K562 (cell line): ENCODE measurements at regions not wholly inside any gene's neighbourhood (a gene's known extent, or its start where the extent isn't known, plus 50 kb on each side); places are given as distances from the start of the nearest gene placed in this dataset.

Experiments
- ATAC-seq: fragments of 200-7000 bp; cut with Tn5 transposase; 3 replicates; pipeline ENCODE4 v1.9.1; 2020; ENCODE audit warnings: moderate library complexity
- BruUV-seq: library from RNA; stranded (reverse); fragments of 400-500 nt; replicated peaks from 2 replicates; lab custom pipeline; 2021; lab: Mats Ljungman, UMichigan
- CTCF ChIA-PET: fragments of 300-600 bp; formaldehyde crosslinking; extraction: SDS; loops from one replicate; lab custom pipeline; 2021; ENCODE audit warnings: low intra/inter-chr PET ratio; lab: Yijun Ruan, JAX
- POLR2A ChIA-PET: fragments of 300-600, 350-650 bp; sonication (Branson Sonifier 250); formaldehyde crosslinking; extraction: SDS; loops from one replicate; lab custom pipeline; 2021; ENCODE audit warnings: antibody characterized with exemption, inconsistent platforms; lab: Yijun Ruan, JAX
- DNase-seq, 4 experiments: peaks; one replicate each; pipeline versions ENCODE4 v3.0.0 to v3.0.0-alpha.2; 2011 to 2018; ENCODE audit warnings: low spot score in 3 of 4, mixed read lengths in 3 of 4; ENCODE audit errors: extremely low read depth in 1 of 4
- FAIRE-seq: peaks from 2 replicates; lab custom pipeline; 2011; peaks lifted over from hg19 to GRCh38; lab: Jason Lieb, UNC
- H2AFZ ChIP-seq: 2 replicates; pipeline ENCODE4 v1.6.0; 2011; ENCODE audit warnings: low read depth, low read length, control low read depth, inconsistent platforms
- H3K27ac ChIP-seq: fragments of 200-600 bp; 3 replicates; pipeline ENCODE4 v1.8.0; 2011; ENCODE audit warnings: low read depth, mild to moderate bottlenecking, control low read depth, inconsistent platforms, low read length, moderate library complexity, mixed read lengths; ENCODE audit errors: extremely low read depth
- H3K27me3 ChIP-seq, 2 experiments: fragments of 300-600 bp in 1 of 2; 2 replicates in 1 of 2; 3 replicates in 1 of 2; pipeline versions ENCODE4 v1.6.0 to v1.8.0; 2011; ENCODE audit warnings: inconsistent platforms in 2 of 2, low read length in 2 of 2, mild to moderate bottlenecking in 1 of 2, mixed read lengths in 1 of 2, moderate library complexity in 1 of 2; ENCODE audit not compliant: control insufficient read depth in 2 of 2, insufficient read depth in 2 of 2
- H3K36me3 ChIP-seq: fragments of 300-600 bp; 3 replicates; pipeline ENCODE4 v1.8.0; 2011; ENCODE audit warnings: mild to moderate bottlenecking, low read length, inconsistent platforms; ENCODE audit not compliant: control insufficient read depth, insufficient read depth
- H3K4me1 ChIP-seq, 2 experiments: fragments of 200-600 bp in 1 of 2; replicated peaks in 1 of 2; 2 replicates in 1 of 2; 3 replicates in 1 of 2; pipeline versions ENCODE4 v1.5.1 to v1.8.0; 2011; ENCODE audit warnings: inconsistent platforms in 2 of 2, low read length in 2 of 2, mild to moderate bottlenecking in 1 of 2, mixed read lengths in 1 of 2, moderate library complexity in 1 of 2; ENCODE audit not compliant: control insufficient read depth in 2 of 2, insufficient read depth in 2 of 2
- H3K4me2 ChIP-seq: 2 replicates; pipeline ENCODE4 v1.6.1; 2011; ENCODE audit warnings: low read length, control low read depth, inconsistent platforms, mixed read lengths; ENCODE audit not compliant: insufficient read depth
- H3K4me3 ChIP-seq: fragments of 200-600 bp; sonication (generic), shearing (Covaris generic); 2 replicates; pipeline ENCODE4 v1.5.1; 2016; ENCODE audit warnings: control low read depth, inconsistent platforms
- H3K79me2 ChIP-seq: fragments of 200-600 bp; 3 replicates; pipeline ENCODE4 v1.8.0; 2011; ENCODE audit warnings: low read length, inconsistent platforms; ENCODE audit not compliant: control insufficient read depth, insufficient read depth
- H3K9ac ChIP-seq, 2 experiments: 2 replicates each; pipeline versions ENCODE4 v1.6.0 to v1.6.1; 2011; ENCODE audit warnings: low read depth in 2 of 2, low read length in 2 of 2, control low read depth in 1 of 2, inconsistent platforms in 1 of 2, mild to moderate bottlenecking in 1 of 2, mixed read lengths in 1 of 2; ENCODE audit not compliant: insufficient read depth in 1 of 2
- H3K9me1 ChIP-seq: one replicate; pipeline ENCODE4 v1.6.0; 2011; ENCODE audit warnings: inconsistent platforms, mild to moderate bottlenecking, low read length, moderate library complexity; ENCODE audit not compliant: control insufficient read depth, insufficient read depth
- H3K9me3 ChIP-seq: replicated peaks from 2 replicates; pipeline ENCODE4 v1.5.1; 2011; ENCODE audit warnings: low read depth, low read length, inconsistent platforms; ENCODE audit not compliant: control insufficient read depth, insufficient read depth
- H4K20me1 ChIP-seq: replicated peaks from 2 replicates; pipeline ENCODE4 v1.6.1; 2011; ENCODE audit warnings: low read length, inconsistent platforms, mixed read lengths; ENCODE audit not compliant: control insufficient read depth, insufficient read depth
- ZNF174 ChIP-seq: fragments of 250-450 bp; sonication (Bioruptor Pico); IDR thresholded peaks from 2 replicates; pipeline ENCODE4 v1.4.0; 2020; ENCODE audit warnings: mild to moderate bottlenecking
- ZNF717 ChIP-seq: fragments of 250-450 bp; sonication (Bioruptor Pico); IDR thresholded peaks from 2 replicates; pipeline ENCODE4 v1.5.0; 2021
- WGBS: fragments of 100-300 bp; shearing (Covaris generic); methylation state at CpG from one replicate; pipeline ENCODE4 v1.1.6; 2016; ENCODE audit warnings: low coverage, mixed read lengths; ENCODE audit not compliant: insufficient coverage; ENCODE audit errors: missing lambda C conversion rate; 5-methylcytosine and 5-hydroxymethylcytosine counted together
- in situ Hi-C: fragments of 300-500 bp; cut with MboI; formaldehyde crosslinking; loops from 4 replicates; pipeline ENCODE4 v1.15.0; 2018; ENCODE audit warnings: inconsistent platforms, mixed read lengths
- intact Hi-C: fragments of 100-400 bp; cut with micrococcal nuclease; formaldehyde crosslinking; loops from 2 replicates; pipeline ENCODE4 v1.14.2; 2022
- TF ChIP-seq, protein P1 (sequence below): fragments of 150-350 bp; IDR thresholded peaks from 2 replicates; pipeline ENCODE4 v1.6.1; 2014; ENCODE audit warnings: low read depth, mild to moderate bottlenecking, low read length, borderline replicate concordance

DNA sequence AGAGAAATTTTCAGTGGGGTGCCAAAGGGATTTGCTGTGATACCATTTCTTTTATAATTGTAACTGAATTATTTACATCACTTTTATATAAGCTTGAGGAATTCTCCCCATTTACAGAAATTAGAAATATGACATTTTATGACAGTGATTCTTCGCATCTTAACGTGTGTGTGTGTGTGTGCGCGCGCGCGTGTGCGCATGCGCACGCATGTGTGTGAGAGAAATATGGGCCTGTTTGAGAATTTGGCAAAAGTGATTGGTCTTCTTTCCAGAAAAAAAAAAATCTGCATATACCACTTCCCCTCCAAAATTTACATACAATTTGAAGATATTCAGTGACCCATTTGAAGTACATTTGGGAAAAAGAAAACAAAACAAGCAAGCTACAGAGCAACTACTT, 190.7 kb upstream of the PDE4D start:
- ChIA-PET POLR2A (no interaction called here), CTCF (no interaction called here)
- H3K9ac ChIP-seq, result no peak overlapping the region
- intact Hi-C loops, result no loop called here
- H3K4me3 ChIP-seq, result no peak overlapping the region
- TF ChIP-seq ZNF717 (no peak), ZNF174 (CRISPR knock-in tag) (no peak)
- DNase-seq (no peak), ATAC-seq (no peak), FAIRE-seq (no peak)
- no peaks in the 10 kb centered on the region for H3K36me3 ChIP-seq
- no peak overlapping the region for H3K27ac ChIP-seq
- BruUV-seq, result no TSS peak
- in situ Hi-C loops, result no loop called here
- whole genome bisulfite sequencing, result 73% methylated on average over 10 of the region's 10 CpGs
- H3K4me1 ChIP-seq, result no peaks in the 10 kb centered on the region
- no peaks in the 10 kb centered on the region for H4K20me1 ChIP-seq
- H3K79me2 ChIP-seq, result no peaks in the 10 kb centered on the region
- no peaks in the 10 kb centered on the region for H3K9me1 ChIP-seq
- no peaks in the 10 kb centered on the region for H3K27me3 ChIP-seq
- H3K9me3 ChIP-seq, result no peaks in the 10 kb centered on the region
- no peak overlapping the region for H3K4me2 ChIP-seq
- no peak overlapping the region for H2AFZ ChIP-seq

DNA sequence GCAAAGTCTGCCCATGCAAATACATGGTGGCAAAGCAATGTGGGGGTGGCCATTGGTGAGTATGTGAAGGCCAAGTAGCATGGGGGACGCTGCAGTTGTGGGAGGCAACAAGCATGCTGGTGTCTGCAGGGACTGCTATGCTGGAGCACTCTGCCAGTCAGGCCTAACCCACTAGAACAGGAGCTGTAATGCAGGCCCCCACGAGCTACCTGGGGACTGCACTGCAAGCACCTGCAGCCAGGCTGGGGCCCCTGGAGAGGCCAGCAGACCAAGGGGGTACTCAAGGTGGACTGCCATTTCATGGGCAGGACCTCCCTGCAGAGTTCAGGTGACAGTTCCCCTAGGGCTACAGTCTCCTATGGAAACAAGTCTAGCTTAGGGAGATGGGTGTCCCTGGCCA, 183.8 kb upstream of the PDE4D start:
- no peaks in the 10 kb centered on the region for H3K4me1 ChIP-seq
- H3K9me1 ChIP-seq, result no peaks in the 10 kb centered on the region
- H3K9me3 ChIP-seq, result no peaks in the 10 kb centered on the region
- no peak overlapping the region for H3K4me3 ChIP-seq
- DNase-seq (no peak), FAIRE-seq (no peak), ATAC-seq (no peak)
- no peaks in the 10 kb centered on the region for H3K79me2 ChIP-seq
- H3K27ac ChIP-seq, result no peak overlapping the region
- BruUV-seq, result no TSS peak
- intact Hi-C loops (no loop called here), in situ Hi-C loops (no loop called here)
- WGBS, result 0% methylated on average over 2 of the region's 2 CpGs
- H3K27me3 ChIP-seq, result no peaks in the 10 kb centered on the region
- no peak overlapping the region for H3K9ac ChIP-seq
- ChIA-PET POLR2A (no interaction called here), CTCF (no interaction called here)
- H3K4me2 ChIP-seq, result no peak overlapping the region
- H4K20me1 ChIP-seq, result no peaks in the 10 kb centered on the region
- no peaks in the 10 kb centered on the region for H3K36me3 ChIP-seq
- H2AFZ ChIP-seq, result no peak overlapping the region
- TF ChIP-seq, protein P1, sequence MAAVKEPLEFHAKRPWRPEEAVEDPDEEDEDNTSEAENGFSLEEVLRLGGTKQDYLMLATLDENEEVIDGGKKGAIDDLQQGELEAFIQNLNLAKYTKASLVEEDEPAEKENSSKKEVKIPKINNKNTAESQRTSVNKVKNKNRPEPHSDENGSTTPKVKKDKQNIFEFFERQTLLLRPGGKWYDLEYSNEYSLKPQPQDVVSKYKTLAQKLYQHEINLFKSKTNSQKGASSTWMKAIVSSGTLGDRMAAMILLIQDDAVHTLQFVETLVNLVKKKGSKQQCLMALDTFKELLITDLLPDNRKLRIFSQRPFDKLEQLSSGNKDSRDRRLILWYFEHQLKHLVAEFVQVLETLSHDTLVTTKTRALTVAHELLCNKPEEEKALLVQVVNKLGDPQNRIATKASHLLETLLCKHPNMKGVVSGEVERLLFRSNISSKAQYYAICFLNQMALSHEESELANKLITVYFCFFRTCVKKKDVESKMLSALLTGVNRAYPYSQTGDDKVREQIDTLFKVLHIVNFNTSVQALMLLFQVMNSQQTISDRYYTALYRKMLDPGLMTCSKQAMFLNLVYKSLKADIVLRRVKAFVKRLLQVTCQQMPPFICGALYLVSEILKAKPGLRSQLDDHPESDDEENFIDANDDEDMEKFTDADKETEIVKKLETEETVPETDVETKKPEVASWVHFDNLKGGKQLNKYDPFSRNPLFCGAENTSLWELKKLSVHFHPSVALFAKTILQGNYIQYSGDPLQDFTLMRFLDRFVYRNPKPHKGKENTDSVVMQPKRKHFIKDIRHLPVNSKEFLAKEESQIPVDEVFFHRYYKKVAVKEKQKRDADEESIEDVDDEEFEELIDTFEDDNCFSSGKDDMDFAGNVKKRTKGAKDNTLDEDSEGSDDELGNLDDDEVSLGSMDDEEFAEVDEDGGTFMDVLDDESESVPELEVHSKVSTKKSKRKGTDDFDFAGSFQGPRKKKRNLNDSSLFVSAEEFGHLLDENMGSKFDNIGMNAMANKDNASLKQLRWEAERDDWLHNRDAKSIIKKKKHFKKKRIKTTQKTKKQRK, result no peak
